ENCODE measurements at regions not wholly inside any gene's neighbourhood (a gene's known extent, or its start where the extent isn't known, plus 50 kb on each side); places are given as distances from the start of the nearest gene placed in this dataset.
"Not testable (repeated sequence)": the region's sequence is repeated elsewhere in the genome, so short reads cannot be mapped to it uniquely, and the experiment has no call there.

- no peak for DNase-seq
Measured at GRCh38 chr19:28333909-28334308, 879.0 kb downstream of the UQCRFS1 start.

- DNase-seq = no peak
Measured at GRCh38 chr19:28332886-28333285, 880.1 kb downstream of the UQCRFS1 start.

- DNase-seq = no peak
Measured at GRCh38 chr19:28332351-28332750, 880.6 kb downstream of the UQCRFS1 start.

GRCh38 chr19:28331596-28331995 lies 881.4 kb downstream of the UQCRFS1 start:
- DNase-seq = no peak

GRCh38 chr19:28330831-28331230 lies 882.1 kb downstream of the UQCRFS1 start:
- DNase-seq = no peak

GRCh38 chr19:28329429-28329828 lies 883.5 kb downstream of the UQCRFS1 start:
- no peak for DNase-seq

GRCh38 chr19:28327905-28328304 lies 885.0 kb downstream of the UQCRFS1 start:
- no peak for DNase-seq

GRCh38 chr19:28326746-28327145 lies 886.2 kb downstream of the UQCRFS1 start:
- DNase-seq = no peak

GRCh38 chr19:28324275-28325060 lies 888.5 kb downstream of the UQCRFS1 start:
- no peak for DNase-seq

- DNase-seq = no peak
Measured at GRCh38 chr19:28322945-28323344, 890.0 kb downstream of the UQCRFS1 start.

GRCh38 chr19:28322491-28322890 lies 890.5 kb downstream of the UQCRFS1 start:
- no peak for DNase-seq

GRCh38 chr19:28319918-28320317 lies 893.0 kb downstream of the UQCRFS1 start:
- no peak for DNase-seq

GRCh38 chr19:28319227-28319626 lies 893.7 kb downstream of the UQCRFS1 start:
- DNase-seq = no peak

- DNase-seq = no peak
Measured at GRCh38 chr19:28318469-28319179, 894.3 kb downstream of the UQCRFS1 start.

GRCh38 chr19:28316464-28316863 lies 896.5 kb downstream of the UQCRFS1 start:
- no peak for DNase-seq

GRCh38 chr19:28314756-28315155 lies 898.2 kb downstream of the UQCRFS1 start:
- no peak for DNase-seq

- no peak for DNase-seq
Measured at GRCh38 chr19:28314287-28314686, 898.7 kb downstream of the UQCRFS1 start.

- DNase-seq = no peak
Measured at GRCh38 chr19:28313633-28314032, 899.3 kb downstream of the UQCRFS1 start.

GRCh38 chr19:28312269-28312668 lies 900.7 kb downstream of the UQCRFS1 start:
- no peak for DNase-seq

- DNase-seq = not testable (repeated sequence)
Measured at GRCh38 chr19:28310829-28311228, 902.1 kb downstream of the UQCRFS1 start.

GRCh38 chr19:28309070-28309469 lies 903.9 kb downstream of the UQCRFS1 start:
- DNase-seq = no peak

GRCh38 chr19:28307963-28308362 lies 905.0 kb downstream of the UQCRFS1 start:
- DNase-seq = no peak

- no peak for DNase-seq
Measured at GRCh38 chr19:28307487-28307886, 905.5 kb downstream of the UQCRFS1 start.

GRCh38 chr19:28305513-28305912 lies 907.4 kb downstream of the UQCRFS1 start:
- no peak for DNase-seq

All from stimulated activated naive CD4-positive, alpha-beta T cell treated with Interleukin-2 at 50 U/mL for 16 hours (primary cell).